ENCODE measurements at regions not wholly inside any gene's neighbourhood (a gene's known extent, or its start where the extent isn't known, plus 50 kb on each side); places are given as distances from the start of the nearest gene placed in this dataset.
"Not testable (repeated sequence)": the region's sequence is repeated elsewhere in the genome, so short reads cannot be mapped to it uniquely, and the experiment has no call there.

DNA sequence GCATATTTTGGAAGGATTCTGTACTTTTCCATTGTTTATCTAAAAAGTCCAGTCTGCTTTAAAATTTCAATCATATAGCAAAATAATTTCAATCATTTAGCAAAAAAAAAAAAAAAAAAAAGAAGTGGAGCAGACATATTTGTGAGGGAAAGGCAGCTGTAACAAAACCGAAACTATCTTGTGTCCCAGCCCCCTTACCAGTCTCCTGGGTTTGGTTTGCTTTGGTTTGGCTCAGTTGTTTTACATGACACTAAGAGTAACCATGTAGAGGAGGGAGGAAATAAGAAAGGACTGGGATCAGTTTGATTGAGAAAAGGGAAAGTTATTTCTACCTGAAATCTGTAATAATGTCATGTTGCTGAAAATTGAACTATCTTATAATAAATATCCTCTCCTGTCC lies 158.8 kb upstream of the GADL1 start:
- DNase-seq = no peak

DNA sequence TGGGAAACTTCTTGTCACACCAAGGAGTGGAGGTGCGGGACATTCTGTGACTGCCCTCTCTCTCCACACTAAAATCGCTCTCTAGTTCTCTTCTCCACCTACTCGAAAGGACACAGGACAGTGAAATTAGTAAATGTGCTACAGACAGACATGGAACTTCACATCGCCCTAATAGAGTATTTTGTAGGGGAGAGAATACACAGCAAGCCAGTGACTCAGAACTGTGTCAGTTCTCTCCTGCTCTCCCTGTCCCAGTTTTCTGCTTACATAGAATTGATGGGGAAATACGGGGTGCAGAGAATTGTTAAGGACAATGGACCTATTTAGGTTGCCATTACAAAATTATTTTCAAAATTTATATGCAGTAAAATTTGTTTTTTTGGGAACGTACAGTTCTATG lies 159.6 kb upstream of the GADL1 start:
- DNase-seq = no peak

DNA sequence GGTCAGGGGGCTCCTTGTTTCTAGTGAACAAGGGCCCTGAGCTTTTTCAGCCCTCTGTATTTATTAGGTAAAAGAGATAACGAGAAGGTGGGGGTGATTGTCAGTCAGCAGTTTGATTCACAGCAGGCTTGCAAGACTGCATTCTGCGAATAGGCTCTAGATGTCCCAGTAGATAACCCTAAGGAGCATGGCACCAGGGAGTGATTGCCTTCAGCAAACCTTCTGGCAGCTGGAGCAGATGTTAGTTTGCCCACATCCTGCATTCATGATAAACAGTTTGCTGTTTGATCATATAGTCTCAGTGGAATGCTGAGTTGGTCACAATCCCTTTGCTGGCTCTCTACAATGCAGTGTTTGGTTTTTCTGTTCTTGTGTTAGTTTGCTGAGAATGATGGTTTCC lies 161.3 kb upstream of the GADL1 start:
- no peak for DNase-seq

DNA sequence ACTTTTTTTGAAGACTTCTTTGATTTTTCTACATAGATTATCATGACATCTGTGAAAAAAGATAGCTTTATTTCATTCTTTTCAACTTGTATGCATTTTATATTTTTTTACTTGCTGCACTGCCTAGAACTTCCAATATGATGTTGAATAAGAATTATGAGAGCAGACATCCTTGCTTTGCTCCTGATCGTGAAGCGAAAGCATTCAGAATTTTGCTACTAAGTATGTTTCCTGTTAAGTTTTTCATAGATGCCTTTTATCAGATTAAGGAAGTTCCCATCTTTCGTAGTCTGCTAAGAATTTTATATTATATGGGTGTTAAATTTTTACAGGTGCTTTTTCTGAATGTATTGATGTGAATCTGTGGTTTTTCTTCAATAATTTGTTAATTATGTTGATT lies 163.4 kb upstream of the GADL1 start:
- no peak for DNase-seq

DNA sequence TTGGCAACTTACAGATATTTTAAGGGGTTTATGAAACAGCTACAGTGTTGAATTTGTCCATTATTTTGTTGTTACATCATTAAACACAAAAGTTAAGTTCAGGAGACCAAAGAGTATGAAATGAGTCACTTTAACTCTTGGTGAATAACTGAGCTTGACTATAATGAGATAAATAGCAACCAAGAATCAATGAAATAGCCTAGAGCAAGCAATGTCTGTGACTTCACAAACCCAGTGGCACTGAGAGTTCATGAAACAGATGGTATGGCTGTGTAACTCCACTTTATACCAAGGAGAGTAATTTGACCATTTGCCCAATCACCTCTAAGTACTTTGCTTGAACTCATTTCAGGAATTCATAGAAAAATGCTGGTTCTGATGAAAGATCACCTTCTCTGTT lies 169.6 kb upstream of the GADL1 start:
- DNase-seq = peak; percentile 13

DNA sequence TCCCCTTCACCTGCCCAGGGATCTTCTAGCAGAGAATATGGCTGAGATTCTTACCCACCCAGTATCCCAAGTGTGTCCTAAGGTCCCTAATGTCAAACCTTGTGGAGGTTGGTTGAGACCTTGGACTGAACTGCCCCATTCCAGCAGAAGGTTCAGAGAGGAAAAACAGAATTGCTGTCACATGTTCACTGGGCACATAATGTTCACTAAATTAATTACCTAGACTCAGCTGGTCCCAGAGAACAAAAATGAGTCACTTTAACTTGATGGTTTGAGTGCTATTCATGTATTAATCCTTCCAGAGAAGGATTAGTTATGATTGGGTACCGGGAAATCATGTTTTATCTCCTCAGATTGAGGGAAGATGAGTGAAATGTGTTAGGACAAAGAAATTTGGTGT lies 171.3 kb upstream of the GADL1 start:
- DNase-seq = no peak

DNA sequence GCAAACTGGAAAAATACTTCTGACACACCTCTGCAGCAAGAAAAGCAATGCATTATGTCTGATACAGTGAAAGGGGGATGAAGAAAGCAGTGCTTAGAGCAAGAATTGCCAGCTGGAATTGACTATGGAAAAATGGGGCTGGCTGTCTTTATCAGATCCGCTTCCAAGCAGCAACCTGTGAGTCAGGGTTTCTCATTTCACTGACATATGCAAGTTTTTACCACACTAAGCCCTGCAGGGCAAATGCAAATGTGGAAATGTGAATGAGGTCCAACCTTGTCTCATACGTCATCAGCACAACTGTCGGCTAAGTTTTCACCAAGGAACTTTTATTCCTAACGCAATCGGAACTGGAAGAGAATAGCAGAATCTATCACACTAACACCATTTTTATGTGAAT lies 172.5 kb upstream of the GADL1 start:
- DNase-seq = peak; percentile 93

DNA sequence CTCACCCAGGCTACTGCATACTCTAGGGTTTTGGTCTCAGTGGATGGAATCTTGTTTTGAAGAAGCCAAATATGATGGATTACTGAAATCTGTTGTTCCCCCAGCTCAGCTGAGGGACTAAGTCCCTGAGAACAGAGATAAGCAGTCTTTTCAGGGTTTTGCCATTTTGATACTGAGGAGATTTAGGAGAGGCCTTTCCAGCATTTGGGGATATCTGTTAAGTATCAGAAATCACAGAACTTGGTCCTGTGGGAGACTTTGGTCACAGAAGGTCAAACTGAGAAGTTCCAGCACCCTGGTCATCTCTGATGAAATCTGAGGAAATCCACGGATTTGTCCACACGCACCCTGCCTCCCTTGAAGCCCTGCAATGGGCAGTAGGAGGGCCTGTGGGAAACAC lies 181.0 kb upstream of the GADL1 start:
- no peak for DNase-seq

GRCh38 chr3:31075876-31076275 lies 181.4 kb upstream of the GADL1 start:
- no peak for DNase-seq

DNA sequence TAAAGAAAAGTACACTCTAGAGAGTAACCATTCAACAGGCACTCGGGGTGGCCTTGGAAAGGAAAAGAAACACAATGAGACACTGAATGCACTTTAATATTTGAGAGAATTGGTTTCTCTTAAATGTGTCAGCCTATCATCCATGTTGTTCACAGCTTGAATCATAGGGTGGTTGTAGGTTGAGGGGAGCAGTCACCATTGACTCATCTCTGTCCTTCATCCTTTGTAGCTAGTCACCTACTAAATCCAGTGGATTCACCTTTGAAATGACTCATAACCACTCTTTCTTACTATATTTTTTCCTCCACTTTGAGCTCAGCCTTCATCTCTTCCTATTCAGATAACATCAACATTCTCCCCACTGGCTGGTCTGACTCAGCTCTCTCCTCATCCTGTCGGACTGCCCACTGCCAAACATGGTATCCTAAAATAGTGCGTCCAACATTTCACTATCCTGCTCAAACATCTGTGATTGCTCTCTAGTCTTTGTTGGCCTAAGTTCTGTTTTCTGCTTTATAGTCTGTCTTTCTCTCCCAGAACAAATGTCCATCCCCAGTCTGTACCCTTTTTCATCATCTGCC lies 182.7 kb upstream of the GADL1 start:
- DNase-seq = peak; percentile 93

- peak; percentile 38 for DNase-seq
Observed at GRCh38 chr3:31077826-31078225, 183.4 kb upstream of the GADL1 start.

- DNase-seq = peak; percentile 54
Observed at GRCh38 chr3:31079689-31080088, 185.2 kb upstream of the GADL1 start.

GRCh38 chr3:31081018-31081662 lies 186.7 kb upstream of the GADL1 start:
- no peak for DNase-seq

GRCh38 chr3:31086148-31086547 lies 191.7 kb upstream of the GADL1 start:
- DNase-seq = no peak

DNA sequence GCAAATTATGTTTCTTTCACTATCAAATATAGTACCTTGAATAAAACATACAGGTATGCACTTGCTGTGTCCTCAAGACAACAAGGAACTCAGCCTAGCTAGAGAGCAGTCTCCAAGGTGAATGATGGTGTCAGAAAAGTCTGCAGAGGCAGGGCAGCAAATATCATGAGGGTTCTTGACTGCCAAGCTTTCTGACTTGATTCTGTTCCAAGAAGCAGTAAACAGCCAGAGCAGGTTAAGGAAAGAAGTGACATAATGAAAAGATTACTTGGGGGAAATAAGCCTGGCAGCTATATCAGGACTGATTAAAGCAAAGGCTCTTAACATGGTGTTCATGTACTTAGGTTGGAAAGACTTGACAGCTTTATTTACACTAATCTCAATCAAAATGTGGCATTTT lies 192.2 kb upstream of the GADL1 start:
- DNase-seq = no peak

DNA sequence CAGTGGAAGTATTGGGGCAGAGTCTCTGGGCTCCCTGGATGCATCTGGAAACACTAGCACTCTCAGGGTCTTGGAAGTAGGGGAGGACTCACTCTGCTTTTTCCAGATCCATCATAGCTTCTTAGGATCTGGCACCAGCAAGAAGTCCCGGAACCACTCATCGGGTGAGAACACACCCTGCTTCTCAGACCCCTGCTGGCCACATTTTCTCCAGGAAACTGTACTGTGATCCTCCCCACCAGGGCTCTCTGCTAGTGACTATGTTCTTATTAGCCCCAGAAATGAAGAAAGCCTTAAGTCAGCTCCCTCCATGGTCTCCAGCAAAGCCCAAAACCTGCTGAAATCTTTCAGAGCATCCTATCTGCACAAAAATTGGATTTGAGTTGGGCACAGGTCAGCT lies 197.3 kb upstream of the GADL1 start:
- DNase-seq = no peak

GRCh38 chr3:31092748-31093589 lies 198.5 kb upstream of the GADL1 start:
- peak; percentile 26 for DNase-seq

DNA sequence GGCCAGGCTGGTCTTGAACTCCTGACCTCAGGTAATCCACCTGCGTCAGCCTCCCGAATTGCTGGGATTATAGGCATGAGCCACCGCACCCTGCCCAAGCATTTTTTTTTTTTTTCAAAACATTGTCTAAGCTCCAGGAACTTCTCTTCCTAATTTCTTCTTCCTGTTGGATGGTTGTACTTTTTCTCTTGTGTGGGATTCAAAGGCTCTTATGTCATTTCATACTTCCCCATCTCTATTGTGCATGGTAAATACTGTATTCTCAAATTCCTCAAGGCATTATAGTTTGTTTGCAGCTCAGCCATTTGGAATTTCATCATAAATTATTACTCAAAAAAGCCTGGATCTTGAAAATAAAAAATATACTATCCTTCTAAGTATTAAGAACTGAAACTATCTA lies 199.1 kb upstream of the GADL1 start:
- DNase-seq = no peak

DNA sequence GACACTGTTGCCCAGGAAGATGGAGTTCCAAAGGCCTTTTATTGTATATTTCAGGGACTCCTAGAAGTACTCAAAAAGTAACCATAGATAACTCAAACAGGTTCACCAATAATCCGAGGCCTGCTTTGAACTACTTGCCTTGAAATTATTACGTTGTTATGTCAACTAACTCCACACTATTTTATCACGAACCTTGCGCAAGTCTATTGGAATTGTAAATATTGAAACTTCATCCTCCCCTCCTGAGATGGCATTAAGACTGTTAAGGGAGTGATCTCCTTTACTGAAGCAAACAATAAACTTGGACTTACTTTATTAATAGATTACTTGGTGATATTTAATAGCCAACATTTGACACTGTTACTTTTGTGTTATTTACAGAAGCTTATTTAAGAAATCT lies 199.6 kb upstream of the GADL1 start:
- no peak for DNase-seq

DNA sequence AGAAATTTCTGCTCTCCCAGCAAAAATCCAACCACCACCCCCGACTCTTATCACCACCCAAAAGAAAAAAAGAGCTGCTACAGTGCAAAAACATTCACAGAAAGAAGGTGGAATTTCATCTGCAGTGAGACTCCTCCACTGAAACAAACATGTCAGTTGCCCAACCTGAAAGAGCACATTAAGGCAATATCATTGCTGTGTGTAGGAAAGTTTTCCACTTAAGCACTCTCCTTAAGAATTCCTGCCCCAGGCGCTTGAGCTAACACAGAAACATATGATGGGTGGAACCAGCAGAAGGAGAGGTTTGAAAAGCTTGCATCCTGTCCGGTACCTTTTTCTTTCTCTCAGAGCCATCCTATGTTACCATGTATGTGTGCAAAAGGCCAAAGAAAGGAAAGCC lies 200.8 kb upstream of the GADL1 start:
- DNase-seq = no peak

DNA sequence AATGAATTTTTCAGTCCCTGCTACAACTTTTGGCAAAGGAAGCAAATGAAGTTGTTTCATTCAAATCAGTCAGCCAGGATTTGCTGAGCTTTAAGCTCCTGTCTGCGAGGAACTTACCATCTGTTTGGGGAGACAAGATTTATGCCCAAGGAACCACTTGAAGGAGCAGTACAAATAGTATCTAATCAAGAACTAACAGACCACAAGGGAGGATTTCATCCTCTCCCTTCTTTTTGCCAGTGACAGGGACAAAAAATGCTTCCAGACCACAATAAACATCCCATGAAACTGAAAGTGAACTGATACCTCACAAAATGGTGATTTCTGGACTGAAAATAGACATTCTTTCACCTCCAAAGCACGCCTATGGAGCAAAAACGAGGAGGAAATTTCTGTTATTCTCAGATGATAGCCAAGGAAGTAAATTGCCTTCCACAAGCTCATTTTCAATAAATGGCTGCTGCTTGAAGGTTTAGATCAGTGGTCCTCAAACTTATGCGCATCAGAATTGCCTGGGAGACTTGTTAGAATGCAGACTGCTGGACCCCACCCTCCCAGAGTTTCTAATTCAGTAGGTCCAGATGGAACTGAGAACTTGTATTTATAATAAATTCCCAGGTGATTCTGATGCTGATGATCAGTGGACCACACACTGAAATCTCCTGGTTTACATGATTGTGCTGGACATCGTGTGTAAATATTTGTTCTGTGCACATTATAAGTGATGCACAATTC lies 202.4 kb upstream of the GADL1 start:
- peak; percentile 40 for DNase-seq

GRCh38 chr3:31100519-31100918 lies 206.1 kb upstream of the GADL1 start:
- DNase-seq = no peak

GRCh38 chr3:31101285-31101684 lies 206.8 kb upstream of the GADL1 start:
- DNase-seq = not testable (repeated sequence)

Data from fibroblast of skin of abdomen (primary cell).